ENCODE measurements at regions not wholly inside any gene's neighbourhood (a gene's known extent, or its start where the extent isn't known, plus 50 kb on each side); places are given as distances from the start of the nearest gene placed in this dataset.

DNA sequence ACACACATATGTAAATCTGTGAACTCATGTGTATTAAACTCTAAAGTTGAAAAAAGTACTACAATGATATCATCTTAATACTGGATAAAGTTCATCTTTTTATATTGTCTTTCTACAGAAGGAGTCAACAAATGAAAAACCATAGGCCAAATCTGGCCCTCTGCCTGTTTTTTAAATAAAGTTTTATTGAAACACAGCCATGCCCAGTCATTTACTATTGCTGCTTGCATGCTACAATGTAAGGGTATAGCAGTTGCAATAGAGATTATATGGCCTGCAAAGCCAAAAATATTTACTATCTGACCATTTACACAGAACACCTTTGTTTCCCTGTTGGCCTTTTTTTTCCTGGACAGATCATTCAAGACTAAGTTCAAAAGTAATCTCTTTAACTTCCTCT, 374.6 kb upstream of the ARID1B start:
- TF ChIP-seq, protein P1, sequence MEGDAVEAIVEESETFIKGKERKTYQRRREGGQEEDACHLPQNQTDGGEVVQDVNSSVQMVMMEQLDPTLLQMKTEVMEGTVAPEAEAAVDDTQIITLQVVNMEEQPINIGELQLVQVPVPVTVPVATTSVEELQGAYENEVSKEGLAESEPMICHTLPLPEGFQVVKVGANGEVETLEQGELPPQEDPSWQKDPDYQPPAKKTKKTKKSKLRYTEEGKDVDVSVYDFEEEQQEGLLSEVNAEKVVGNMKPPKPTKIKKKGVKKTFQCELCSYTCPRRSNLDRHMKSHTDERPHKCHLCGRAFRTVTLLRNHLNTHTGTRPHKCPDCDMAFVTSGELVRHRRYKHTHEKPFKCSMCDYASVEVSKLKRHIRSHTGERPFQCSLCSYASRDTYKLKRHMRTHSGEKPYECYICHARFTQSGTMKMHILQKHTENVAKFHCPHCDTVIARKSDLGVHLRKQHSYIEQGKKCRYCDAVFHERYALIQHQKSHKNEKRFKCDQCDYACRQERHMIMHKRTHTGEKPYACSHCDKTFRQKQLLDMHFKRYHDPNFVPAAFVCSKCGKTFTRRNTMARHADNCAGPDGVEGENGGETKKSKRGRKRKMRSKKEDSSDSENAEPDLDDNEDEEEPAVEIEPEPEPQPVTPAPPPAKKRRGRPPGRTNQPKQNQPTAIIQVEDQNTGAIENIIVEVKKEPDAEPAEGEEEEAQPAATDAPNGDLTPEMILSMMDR (IDR thresholded peaks at IDR 0.05; ENCODE audit: insufficient read depth, low read depth, low read length, missing control alignments), result no peak
- no peak for DNase-seq (ENCODE audit: low read depth)
- no peak overlapping the region for H3K4me3 ChIP-seq (ENCODE audit: low read depth, low read length)

DNA sequence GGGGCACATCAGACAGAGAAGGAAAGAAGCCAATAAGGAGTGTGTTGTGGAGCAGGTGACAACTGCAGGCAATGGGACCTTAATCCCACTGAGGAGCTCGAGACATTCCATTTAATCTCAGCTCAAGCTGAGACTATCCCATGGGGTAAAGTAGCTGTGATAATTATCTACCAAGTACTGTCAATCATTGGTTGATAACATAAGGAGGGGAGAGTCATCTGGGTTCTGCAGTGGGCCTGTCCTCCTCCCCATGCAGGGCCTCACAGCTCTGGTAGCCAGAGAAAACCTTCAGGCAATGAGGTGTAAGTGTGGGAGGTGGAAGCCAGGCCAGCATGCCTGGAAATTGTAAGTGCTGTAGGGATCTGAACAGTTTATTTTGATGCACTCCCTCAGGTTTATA, 375.0 kb upstream of the ARID1B start:
- TF ChIP-seq, protein P1 (IDR thresholded peaks at IDR 0.05; ENCODE audit: insufficient read depth, low read depth, low read length, missing control alignments), result no peak
- DNase-seq (ENCODE audit: low read depth), result no peak
- H3K4me3 ChIP-seq (ENCODE audit: low read depth, low read length), result no peak overlapping the region

DNA sequence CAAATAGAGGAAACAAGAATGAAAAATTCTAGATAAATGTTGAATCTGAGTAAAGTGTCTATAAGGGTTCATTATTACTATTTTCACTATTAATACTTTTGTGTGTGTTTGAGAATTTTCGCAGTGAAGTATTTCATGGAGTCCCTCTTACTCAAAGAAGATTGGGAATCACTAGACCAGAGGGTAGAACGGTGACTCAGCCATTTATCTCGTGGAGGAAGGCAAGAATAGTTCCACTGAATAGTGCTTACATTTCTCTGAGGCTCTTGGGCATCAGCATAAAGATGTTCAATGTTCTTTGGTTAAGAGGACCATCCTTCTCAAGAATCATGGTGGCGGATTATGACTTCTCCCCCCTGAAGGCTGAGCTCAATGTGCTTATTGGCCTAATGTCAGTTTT, 376.7 kb upstream of the ARID1B start:
- TF ChIP-seq, protein P1 (IDR thresholded peaks at IDR 0.05; ENCODE audit: insufficient read depth, low read depth, low read length, missing control alignments), result no peak
- no peak overlapping the region for H3K4me3 ChIP-seq (ENCODE audit: low read depth, low read length)
- DNase-seq (ENCODE audit: low read depth), result no peak

DNA sequence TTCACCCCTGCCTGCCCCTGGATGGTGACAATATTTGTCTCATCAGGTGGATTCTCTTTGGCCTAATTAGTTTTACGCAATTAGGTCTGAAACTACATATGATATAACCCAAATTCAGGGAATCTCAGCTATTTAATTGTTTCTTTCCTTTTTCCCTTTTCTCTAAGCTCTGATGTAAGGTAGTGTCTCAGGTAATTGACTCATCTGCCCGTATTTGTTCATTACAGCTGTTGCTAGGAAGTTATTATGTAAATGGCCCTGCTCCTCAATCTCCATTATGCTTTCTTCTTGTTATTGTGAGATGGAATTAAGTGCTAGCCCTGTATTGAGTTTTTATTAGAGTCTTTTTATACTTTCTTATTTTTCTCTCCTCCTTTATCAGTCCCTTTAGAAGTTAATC, 378.2 kb upstream of the ARID1B start:
- no peak for DNase-seq (ENCODE audit: low read depth)
- no peak overlapping the region for H3K4me3 ChIP-seq (ENCODE audit: low read depth, low read length)
- TF ChIP-seq, protein P1 (IDR thresholded peaks at IDR 0.05; ENCODE audit: insufficient read depth, low read depth, low read length, missing control alignments), result no peak

DNA sequence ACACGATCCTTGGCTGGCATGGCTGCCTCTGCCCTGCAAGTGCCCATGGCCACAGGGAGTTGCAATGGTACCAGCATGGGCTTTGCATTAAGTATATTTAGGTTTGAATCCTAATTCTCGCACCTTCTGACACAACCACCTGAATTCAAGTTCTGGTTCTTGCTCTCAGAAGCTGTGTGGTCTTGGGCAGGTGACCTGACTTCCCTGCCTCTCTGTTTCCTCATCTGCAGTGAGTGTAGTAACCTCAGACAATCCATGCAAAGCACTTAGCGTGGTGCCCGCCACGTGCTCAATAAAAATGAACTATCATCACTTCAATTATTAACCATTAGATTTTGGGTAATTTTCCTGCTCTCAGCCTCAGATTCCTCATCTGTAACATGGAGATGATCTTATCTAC, 378.8 kb upstream of the ARID1B start:
- DNase-seq (ENCODE audit: low read depth), result no peak
- TF ChIP-seq, protein P1 (IDR thresholded peaks at IDR 0.05; ENCODE audit: insufficient read depth, low read depth, low read length, missing control alignments), result no peak
- H3K4me3 ChIP-seq (ENCODE audit: low read depth, low read length), result no peak overlapping the region

DNA sequence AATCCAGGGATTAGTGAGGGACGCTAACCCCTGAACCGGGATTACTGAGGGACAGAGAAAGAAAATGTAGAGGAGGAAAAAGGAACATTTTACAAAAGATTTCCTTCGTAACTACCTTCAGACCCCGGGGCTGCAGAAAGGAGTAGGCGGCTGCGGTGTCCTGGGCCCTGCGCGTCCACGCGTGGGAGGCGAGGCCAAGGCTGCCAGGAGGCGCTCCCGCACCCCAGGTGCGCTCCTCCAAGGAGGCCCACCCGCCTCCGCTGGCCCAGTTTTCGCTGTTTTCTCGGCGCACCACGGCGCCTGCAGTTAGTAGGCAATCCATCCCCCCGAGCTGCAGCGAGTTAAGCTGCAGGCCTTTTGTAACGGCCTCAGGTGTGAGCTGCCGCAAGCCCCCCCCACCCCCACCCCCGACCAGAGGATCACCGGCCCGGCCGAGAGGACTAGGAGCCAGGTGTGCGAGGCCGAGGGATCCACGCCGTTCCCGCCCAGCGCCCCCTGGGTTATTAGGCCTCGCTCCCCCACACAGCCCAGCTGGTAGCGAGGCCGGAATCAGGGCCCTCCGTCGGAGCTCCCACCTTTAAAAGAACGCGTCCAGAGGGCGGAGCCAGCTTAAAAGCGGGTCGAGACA, 380.3 kb upstream of the ARID1B start:
- no peak for DNase-seq (ENCODE audit: low read depth)
- H3K4me3 ChIP-seq (ENCODE audit: low read depth, low read length), result no peak overlapping the region
- TF ChIP-seq, protein P1 (IDR thresholded peaks at IDR 0.05; ENCODE audit: insufficient read depth, low read depth, low read length, missing control alignments), result no peak
